GM18505 (cell line): ENCODE measurements at regions not wholly inside any gene's neighbourhood (a gene's known extent, or its start where the extent isn't known, plus 50 kb on each side); places are given as distances from the start of the nearest gene placed in this dataset.
"Not testable (repeated sequence)": the region's sequence is repeated elsewhere in the genome, so short reads cannot be mapped to it uniquely, and the experiment has no call there.

Source experiments
- ATAC-seq: cut with Tn5 transposase; IDR thresholded peaks from one replicate; pipeline ENCODE4 v1.9.1; 2021; ENCODE audit not compliant: unreplicated experiment
- POLR2A ChIP-seq: IDR thresholded peaks from 4 replicates; pipeline ENCODE4 v1.6.1; 2011; ENCODE audit warnings: borderline replicate concordance; ENCODE audit not compliant: insufficient read depth, insufficient read length; ENCODE audit errors: extremely low read depth

DNA sequence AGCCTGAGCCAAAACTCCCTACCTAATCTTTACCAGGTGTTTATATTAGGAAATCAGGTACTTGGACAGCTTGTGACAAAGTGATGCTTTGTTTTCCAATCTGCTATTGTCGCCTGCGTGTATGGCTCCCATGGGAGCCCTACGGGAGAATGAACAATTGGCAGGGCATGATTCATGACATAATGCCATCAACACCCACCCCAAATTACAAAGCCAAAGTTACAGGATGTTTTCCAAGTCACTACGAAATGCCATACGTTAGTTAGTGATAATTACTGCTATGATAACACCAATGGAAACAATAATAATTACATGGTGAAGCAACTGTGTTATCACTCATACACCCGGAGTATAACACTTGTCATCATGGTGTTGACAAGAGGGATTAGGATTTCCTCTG, 226.4 kb downstream of the FAM181B start:
- ATAC-seq = no peak
- TF ChIP-seq POLR2A = no peak

DNA sequence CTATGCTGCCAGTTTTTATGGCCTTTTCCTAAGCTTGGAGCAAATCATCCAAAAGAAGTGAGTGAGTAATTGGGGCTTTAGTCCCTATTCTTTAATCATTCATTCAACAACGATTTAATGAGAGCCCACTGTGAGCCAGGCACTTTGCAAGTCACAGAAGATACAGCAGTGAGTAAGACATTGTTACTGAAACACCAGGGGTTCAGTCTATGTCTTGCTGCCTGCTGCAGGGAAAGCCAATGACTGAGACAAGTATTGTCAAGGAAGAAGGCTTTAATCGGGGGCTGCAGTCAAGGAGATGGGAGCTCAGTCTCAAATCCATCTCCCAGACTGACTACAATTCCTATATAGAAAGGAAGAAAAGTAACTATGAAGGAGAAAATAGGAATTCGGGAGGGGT, 228.3 kb downstream of the FAM181B start:
- TF ChIP-seq POLR2A = no peak
- no peak for ATAC-seq

DNA sequence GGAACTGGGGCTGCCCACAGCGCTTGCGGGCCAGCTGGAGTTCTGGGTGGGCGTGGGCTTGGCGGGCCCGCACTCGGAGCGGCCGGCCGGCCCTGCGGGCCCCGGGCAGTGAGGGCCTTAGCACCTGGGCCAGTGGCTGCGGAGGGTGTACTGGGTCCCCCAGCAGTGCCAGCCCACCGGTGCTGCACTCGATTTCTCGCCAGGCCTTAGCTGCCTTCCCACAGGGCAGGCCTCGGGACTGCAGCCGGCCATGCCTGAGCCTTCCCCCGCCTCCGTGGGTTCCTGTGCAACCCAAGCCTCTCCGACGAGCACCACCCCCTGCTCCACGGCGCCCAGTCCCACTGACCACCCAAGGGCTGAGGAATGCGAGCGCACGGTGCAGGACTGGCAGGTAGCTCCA, 232.5 kb downstream of the FAM181B start:
- ATAC-seq = not testable (repeated sequence)

DNA sequence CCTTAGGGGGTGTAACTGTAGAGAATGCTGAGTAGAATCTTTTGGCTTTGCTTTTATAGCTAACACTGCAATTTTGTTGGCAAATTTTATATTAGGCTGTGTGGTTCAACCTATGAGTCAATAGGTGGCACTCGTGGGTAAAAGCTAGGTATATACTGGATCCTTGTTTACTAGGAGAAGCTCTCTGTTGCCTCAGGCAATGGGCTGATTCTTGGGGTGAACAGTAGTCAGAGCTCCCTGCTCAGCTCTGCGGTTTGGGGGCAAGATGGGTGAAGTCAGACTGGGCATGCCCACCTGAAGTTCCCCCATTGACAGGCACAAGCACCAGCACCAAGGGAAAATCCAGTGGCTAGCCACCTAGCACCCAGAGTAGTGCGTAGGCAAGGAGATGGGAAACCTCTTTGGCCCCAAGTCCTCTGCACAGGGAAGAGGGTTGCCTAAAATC, 238.7 kb downstream of the FAM181B start:
- no peak for TF ChIP-seq POLR2A
- ATAC-seq = peak; percentile 88

DNA sequence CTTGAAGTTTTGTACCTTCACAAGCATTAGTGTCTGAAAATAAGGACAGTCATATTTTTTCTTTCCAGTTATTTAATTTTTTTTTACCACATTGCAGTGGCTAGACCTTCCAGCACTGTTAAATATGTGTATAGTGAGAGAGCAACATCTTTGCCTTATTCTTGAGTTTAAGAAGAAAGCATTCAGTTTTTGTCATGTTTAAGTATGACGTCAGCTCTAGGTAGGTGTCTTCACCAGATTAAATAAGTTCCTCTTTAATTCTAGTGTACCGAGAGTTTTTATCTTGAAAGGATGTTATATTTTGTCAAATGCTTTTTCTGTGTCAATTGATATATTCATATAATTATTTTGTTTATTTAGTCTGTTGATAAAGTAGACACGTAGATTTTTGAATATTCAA, 258.8 kb downstream of the FAM181B start:
- ATAC-seq = no peak
- TF ChIP-seq POLR2A = no peak

DNA sequence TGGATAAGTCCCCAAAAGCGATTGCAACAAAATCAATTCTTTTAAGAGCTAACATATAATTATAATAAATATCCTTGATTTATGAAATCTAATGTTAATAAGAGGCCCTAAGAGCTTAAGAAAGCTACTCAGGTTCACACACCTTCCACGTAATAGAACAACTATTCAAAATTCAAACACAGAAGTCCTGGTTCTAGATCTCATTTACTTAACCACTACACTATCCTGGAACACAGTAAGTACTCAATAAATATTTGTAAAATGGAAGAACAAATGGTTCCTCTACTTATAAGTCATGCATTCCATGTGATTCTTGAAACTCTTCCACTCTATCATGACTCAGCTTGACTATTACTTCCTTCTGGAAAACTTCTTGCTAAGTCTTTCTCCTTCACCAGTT, 268.2 kb downstream of the FAM181B start:
- TF ChIP-seq POLR2A = no peak
- ATAC-seq = no peak

DNA sequence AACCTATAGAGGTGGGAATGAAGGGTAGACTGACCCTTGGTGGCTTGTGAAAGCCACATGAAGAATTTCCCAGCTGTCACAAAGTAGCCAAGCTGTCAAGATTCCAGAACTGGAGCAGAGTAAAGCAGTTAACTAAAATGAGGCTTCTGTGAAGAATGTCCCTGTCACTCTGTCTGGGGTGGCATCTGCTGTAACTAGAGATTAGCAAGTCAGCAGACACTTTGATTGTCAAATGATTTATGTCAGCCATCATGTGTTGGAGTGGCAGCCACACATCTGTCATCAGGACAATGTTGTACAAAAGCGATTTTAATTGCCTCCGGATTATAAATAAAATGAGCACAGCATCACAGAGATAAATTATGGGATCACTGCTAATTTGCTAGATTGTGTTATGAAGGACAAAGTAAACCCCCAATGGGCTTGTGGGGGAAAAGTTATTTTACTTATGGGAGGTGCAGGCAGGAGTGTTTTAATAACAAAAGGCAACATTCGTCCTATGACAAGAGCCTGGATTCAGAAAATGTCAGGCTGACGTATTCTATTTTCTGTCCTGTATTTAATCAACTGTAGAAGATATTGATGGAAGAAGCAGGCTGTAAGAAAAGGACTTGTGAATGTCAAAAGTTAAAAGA, 270.9 kb downstream of the FAM181B start:
- TF ChIP-seq POLR2A = no peak

DNA sequence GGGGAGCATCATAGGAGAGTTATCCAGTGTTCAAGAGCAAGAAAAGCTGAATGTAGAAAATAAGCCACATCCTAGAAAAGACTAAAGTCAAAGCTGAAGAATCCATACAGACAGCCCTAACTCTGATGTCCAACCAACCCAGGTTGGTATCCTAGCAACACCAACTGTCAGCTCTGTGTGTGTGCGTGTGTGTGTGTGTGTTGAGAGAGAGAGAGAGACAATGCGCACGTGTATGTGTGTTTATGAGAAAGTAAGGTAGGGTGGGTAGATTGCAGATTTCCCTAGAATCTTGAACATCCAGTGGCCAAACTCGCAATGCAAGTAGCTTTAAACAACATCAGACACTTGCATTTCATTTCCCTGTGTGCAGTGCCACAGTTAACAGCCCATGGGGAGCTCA, 274.9 kb downstream of the FAM181B start:
- no peak for TF ChIP-seq POLR2A
- no peak for ATAC-seq

More for the DNA sequence above, 270.9 kb downstream of the FAM181B start:
- no peak for ATAC-seq

DNA sequence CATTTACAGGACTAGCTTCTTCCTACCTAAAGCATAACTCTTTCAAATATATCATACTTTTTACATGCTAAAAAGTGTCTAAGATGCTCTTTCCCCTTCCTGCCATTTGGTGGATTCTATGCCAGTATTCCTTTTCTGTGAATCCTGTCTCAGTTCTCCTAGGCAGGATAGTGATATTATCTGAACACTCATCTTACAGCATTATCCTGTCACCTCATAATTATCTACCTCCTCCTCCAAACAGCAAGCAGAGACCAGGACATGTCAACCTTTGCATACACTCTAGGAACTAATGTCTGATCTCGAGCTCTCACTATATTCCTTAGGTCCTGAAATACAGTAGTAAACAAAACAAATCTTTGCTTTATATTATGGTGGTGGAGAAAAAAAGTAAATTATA, 275.5 kb downstream of the FAM181B start:
- no peak for ATAC-seq
- TF ChIP-seq POLR2A = no peak

DNA sequence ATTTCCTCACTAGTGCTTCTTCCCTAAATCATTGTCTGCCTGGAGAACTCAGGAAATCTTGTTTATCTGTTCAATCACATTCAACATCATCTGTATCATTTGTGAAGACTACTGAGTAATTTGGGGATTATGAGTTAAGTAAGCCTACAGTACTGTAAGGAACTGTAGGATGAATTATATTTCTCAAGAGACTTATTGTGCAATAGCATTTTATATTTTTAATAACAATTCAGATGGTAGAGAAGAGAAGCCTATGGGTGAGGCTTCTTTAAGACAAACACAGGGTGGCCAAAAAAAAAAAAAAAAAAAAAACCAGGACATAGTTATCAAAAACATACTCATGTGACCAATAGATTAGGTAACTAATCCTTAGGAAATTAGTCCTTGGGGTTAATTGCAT, 282.7 kb downstream of the FAM181B start:
- TF ChIP-seq POLR2A = no peak
- no peak for ATAC-seq

DNA sequence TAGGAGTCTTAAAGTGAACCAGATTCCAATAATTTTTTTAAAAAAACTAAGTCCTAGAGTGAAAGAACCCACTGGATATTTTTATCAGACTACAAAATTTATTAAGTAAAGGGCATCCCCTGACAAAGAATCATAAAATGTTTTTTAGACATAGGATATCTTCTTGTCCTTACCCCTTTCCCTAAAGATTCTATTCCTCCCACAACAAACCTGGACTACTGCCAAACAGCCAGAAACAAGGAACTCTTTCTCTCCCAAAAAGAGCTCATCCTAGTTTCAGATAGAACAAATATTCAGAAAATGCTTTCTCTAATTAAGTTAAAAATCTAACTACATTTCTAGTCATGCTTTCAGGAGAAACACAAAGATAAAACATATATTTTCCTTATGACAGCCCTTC, 327.1 kb downstream of the FAM181B start:
- ATAC-seq = no peak
- no peak for TF ChIP-seq POLR2A

DNA sequence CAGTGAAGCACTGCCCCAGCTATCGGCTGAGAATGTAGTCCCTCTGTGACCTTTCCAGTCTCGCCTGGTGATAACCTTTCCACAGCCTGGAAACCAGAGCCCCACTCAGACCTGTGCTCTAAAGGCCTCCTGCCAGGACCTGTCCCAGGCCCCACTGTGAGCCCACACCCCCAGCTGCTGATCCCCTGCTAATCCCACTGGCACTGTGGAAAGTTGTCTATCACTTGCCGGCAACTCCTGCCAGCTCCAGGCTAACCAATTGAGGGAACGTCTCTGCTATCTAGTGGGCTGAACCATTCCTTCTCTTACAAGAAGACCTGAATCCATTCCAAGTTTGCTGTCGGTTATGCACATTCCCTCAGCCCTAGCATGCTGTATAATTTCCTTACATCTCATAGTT, 328.2 kb downstream of the FAM181B start:
- ATAC-seq = no peak

DNA sequence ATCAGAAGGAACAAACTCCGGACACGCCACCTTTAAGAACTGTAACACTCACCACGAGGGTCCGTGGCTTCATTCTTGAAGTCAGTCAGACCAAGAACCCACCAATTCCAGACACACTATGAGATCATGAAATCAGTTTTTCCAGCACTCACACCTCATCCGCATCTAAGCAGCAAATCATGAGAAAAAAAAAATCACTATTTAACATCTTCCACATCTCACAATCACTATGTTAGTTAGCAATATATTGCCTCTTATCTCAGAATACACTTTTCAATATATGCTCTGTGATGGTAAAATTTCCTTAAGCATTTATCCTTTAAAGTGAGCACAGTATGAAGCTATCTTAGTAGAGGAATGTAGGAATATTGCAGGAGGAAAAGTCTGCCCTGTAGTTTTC, 328.7 kb downstream of the FAM181B start:
- ATAC-seq = no peak
- TF ChIP-seq POLR2A = no peak

More for the DNA sequence above, 328.2 kb downstream of the FAM181B start:
- no peak for TF ChIP-seq POLR2A

DNA sequence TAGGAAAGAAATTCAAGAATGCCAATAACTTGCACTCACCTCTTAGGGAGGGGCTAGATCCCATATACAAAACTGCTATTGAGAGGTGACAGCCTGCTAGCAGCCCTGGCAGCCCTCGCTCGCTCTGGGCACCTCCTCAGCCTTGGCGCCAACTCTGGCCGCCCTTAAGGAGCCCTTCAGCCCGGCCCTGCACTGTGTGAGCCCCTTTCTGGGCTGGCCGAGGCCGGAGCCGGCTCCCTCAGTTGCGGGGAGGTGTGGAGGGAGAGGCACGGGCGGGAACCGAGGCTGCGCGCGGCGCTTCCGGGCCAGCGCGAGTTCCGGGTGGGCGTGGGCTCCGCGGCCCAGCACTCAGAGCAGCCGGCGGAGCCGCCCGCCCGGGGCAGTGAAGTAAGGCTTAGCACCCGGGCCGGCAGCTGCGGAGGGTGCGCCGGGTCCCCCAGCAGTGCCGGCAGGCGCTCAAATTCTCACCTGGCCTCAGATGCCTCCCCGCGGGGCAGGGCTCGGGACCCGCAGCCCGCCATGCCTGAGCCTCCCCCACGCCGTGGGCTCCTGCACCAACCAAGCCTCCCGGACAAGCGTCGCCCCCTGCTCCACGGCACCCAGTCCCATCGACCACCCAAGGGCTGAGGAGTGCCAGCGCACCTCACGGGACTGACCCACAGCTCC, 329.9 kb downstream of the FAM181B start:
- TF ChIP-seq POLR2A = no peak
- no peak for ATAC-seq
